ENCODE measurements at regions not wholly inside any gene's neighbourhood (a gene's known extent, or its start where the extent isn't known, plus 50 kb on each side); places are given as distances from the start of the nearest gene placed in this dataset.
A peak's percentile ranks its signal among the peaks of the same experiment; 100 is the strongest.

GRCh38 chr2:120658042-120658769 lies 77.5 kb upstream of the GLI2 start:
- DNase-seq (ENCODE audit: low read depth): no peak

- DNase-seq (ENCODE audit: low read depth): no peak
Observed at GRCh38 chr2:120658770-120659158, 76.9 kb upstream of the GLI2 start.

GRCh38 chr2:120659275-120659977 lies 76.2 kb upstream of the GLI2 start:
- no peak for DNase-seq (ENCODE audit: low read depth)

GRCh38 chr2:120660056-120660694 lies 75.5 kb upstream of the GLI2 start:
- no peak for DNase-seq (ENCODE audit: low read depth)

GRCh38 chr2:120660771-120661459 lies 74.8 kb upstream of the GLI2 start:
- DNase-seq (ENCODE audit: low read depth): no peak

- DNase-seq (ENCODE audit: low read depth): no peak
Observed at GRCh38 chr2:120661551-120661950, 74.1 kb upstream of the GLI2 start.

- DNase-seq (ENCODE audit: low read depth): no peak
Observed at GRCh38 chr2:120662046-120662445, 73.6 kb upstream of the GLI2 start.

- DNase-seq (ENCODE audit: low read depth): no peak
Observed at GRCh38 chr2:120662746-120663145, 72.9 kb upstream of the GLI2 start.

- DNase-seq (ENCODE audit: low read depth): no peak
Observed at GRCh38 chr2:120666433-120666832, 69.2 kb upstream of the GLI2 start.

- no peak for DNase-seq (ENCODE audit: low read depth)
Observed at GRCh38 chr2:120667981-120668380, 67.7 kb upstream of the GLI2 start.

GRCh38 chr2:120669121-120669952 lies 66.3 kb upstream of the GLI2 start:
- no peak for DNase-seq (ENCODE audit: low read depth)

GRCh38 chr2:120669971-120670370 lies 65.7 kb upstream of the GLI2 start:
- no peak for DNase-seq (ENCODE audit: low read depth)

GRCh38 chr2:120670371-120670770 lies 65.3 kb upstream of the GLI2 start:
- DNase-seq (ENCODE audit: low read depth): no peak

- DNase-seq (ENCODE audit: low read depth): no peak
Observed at GRCh38 chr2:120670771-120671480, 64.7 kb upstream of the GLI2 start.

GRCh38 chr2:120672526-120673204 lies 63.0 kb upstream of the GLI2 start:
- DNase-seq (ENCODE audit: low read depth): no peak

- DNase-seq (ENCODE audit: low read depth): no peak
Observed at GRCh38 chr2:120673205-120673550, 62.5 kb upstream of the GLI2 start.

GRCh38 chr2:120673571-120674061 lies 62.1 kb upstream of the GLI2 start:
- DNase-seq (ENCODE audit: low read depth): no peak

GRCh38 chr2:120674246-120675170 lies 61.2 kb upstream of the GLI2 start:
- no peak for DNase-seq (ENCODE audit: low read depth)

- peak; percentile 32 for DNase-seq (ENCODE audit: low read depth)
Observed at GRCh38 chr2:120675460-120676130, 60.1 kb upstream of the GLI2 start.

Data from stimulated activated CD8-positive, alpha-beta memory T cell treated with anti-CD3 and anti-CD28 coated beads, Interleukin-7, amount 100 ng/mL, for 24 hours (primary cell).